HG02642 (cell line): ENCODE measurements at regions not wholly inside any gene's neighbourhood (a gene's known extent, or its start where the extent isn't known, plus 50 kb on each side); places are given as distances from the start of the nearest gene placed in this dataset.

ENCODE experiments used
- ATAC-seq: cut with Tn5 transposase; IDR thresholded peaks from one replicate; pipeline ENCODE4 v1.9.1; 2021; ENCODE audit warnings: mild to moderate bottlenecking; ENCODE audit not compliant: unreplicated experiment, poor library complexity

DNA sequence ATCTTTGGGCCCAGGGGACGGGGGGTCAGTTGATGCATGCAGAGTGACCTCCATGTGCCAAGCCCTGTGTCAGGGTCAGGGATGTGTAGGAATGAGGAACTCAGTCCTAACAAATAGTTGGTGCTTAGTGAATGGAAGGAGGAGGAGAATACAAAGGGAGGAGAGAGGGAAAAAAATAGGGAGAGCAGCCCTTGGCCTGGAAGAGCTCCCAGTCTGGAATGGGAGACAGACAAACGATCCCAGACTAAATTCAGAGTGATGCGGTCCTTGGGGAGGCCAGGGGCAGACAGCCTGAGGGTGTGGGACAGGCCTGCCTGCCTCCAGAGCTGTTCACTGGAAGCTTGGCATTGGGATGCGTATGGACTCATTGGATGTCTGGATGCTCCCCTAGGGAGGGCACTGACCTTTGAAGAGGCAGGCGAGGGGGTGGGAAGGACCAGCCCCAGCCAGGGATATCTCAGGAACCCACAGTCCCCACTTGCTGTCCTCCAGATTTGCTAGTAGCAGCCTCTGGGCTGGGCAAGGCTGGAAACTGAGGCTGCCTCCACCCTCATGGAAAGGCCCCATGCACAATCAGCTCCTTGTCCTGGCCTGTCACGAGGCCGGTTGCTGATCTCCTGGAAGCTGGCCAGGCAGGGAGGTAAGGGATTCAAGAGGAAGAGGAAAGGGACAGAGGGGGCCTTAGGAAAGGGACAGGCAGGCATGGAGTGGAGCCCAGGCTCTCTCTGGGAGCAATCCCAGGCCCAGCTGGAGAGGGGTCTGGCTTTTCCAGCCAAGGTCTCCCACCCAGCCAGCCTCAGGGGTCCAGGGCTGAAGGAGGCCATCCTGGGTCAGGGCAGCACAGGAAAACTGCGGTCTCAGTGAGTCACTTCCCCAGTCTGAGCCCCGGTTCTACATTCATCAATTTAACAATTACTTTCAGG is 69.0 kb upstream of the GGTA1 start:
- ATAC-seq: no peak

DNA sequence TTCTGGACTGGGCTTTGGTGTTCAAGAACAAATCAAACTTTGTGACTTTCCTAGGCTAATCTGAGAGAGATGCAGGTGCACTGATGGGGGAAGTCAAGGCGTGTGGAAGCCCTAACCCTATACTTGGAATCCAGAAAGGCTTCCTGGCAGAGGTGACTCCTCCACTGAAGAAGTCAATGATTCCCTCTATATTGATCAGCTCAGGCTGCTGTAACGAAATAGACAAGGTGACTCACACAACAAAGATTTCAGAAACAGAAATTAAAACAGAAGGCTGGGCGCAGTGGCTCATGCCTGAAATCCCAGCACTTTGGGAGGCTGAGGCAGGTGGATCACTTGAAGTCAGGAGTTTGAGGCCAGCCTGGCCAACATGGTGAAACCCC is 69.6 kb upstream of the GGTA1 start:
- no peak for ATAC-seq

DNA sequence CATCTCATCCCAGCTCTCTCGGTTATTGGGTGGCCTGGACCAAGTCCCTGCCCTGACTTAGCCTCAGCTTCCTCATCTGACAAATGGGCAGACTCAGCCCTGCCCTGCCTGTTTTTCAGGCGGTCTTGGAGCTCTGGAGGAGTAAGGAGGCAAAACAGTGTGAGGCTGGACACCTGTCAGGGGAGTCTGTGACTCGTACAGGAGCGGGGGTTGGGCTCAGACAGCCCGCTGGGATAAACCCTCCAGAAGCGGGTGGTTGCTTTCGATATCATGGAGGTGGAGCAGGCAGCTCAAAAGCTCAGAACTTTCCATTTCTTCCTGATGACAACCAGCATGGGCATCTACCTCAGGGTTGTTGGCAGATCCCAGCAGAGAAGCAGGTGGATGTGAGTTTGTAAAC is 72.9 kb upstream of the GGTA1 start:
- no peak for ATAC-seq

DNA sequence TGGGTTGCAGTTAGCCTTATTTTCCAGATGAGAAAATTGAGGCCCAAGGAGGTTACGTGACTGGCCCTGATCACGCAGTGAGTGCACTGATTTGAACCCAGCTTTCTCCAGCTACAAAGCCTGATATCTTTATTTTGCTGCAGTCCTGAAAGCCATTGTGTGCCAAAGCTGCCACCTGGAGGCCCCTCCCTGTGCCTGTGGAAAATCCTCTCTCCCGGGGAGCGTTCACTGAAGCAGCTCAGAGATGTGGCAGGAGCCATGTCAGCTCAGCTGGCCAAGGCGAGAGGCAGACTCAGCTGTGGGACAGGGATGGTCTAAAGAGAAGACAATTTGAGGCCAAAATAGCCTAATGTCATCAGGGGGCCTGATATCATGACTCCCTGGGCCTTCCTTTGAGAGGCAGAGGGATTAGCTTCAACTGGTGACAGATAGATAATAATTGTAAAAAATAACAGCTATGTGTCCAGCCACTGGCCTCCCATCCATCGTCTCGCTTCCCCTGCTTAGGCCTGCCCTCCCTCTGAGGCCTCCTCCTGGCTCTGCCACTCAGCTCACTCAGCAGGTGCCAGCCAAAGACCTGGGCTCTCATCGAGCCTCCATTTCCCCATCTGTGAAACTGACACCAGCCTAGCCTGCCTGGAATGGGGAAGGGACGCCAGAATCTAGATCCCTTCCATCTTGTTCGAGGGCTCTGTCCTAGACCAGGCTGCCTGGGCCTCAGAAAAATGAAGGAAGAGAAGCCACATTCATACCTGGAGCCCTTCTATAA is 74.3 kb upstream of the GGTA1 start:
- no peak for ATAC-seq

DNA sequence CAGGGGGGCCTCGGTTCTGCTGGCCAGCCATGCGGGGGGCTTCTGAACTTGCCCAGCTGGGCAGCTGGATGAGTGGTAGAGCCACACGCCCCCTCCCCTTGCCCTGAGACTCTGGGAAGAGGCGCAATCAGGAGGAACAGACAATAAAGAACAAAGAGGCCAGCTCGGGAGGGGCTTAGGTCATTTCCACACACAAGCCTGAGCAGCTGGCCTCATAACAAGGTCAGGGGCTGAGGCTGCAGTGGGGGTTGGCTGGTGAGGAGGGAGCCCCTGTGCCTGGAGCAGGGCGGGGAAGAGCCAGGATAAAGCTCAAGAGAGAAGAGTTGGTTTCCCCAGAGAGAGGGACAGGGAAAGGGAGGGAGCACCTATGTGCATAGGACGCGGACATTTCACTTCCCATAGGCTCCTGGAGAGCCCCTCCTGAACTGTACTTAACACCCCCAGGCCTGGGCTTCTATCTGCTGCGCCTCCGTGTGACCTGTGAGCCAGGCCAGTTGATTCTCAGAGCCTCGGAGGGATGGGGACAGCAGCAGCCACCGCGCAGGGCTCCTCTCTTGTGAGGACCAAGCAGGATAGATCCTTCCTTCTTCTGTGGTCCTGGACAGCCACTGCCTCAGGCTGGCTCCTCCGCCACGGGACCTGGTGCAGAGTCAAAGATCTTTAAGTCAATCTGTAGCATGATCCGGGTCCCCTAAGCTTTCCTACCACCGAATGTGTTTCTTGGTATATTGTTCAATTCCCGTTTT is 75.3 kb upstream of the GGTA1 start:
- ATAC-seq: no peak

DNA sequence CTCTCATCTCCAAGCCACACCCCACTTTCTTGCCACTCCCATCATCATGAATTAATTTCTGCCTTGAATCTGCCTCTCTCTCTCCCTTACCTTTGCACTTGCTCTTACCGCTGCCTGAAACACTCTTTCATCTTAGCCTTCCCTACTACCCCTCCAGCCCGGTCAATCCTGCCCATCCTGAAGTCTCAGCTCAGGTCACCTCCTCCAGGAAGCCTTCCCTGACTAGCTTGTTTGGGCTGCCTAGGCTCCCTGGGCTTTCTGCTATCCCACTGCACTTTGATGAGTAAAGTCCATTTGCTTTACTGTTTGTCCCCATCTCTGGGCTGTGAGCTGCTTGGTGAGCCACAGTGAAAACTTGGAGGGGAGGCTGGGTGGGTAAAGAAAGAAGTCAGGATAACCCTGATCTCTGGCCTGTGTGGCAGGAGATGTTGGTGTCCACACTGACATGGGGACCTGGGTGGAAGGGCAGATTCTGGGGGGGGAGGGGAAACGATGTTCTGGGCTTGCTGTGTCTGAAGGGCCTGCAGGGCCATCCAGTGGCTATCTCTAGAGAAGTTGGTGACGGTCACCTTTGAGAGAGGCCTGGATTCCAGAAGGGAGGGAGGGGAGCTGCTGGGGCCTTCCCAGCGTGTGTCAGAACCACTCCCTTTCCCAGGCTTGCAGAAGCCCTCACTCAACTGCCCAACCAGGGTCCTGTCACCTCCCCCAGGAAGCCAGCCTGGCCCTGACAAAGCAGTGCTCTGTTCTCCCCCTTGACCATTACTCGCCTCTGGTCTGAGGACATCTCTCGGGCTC is 75.0 kb upstream of the DAB2IP start:
- ATAC-seq: no peak

DNA sequence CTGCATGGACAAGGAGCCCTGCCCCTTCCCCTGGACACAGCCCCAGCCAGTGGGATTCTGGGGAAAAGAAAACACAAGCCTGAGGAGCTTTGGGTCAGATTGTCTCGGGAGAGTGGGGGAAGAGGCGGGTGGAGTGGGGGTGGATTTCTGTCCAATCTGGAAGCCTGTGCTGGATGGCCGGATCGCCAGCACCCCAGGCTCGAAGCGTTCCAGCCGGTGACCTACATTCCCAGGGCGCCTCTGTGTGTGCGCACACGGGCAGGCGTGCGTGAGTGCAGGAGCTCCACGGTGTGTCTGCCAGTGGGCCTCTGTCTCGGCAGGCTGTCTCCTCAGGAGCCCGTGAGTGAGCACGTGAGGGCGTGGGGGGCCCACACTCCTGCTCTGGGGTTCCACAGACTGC is 74.3 kb upstream of the DAB2IP start:
- no peak for ATAC-seq

DNA sequence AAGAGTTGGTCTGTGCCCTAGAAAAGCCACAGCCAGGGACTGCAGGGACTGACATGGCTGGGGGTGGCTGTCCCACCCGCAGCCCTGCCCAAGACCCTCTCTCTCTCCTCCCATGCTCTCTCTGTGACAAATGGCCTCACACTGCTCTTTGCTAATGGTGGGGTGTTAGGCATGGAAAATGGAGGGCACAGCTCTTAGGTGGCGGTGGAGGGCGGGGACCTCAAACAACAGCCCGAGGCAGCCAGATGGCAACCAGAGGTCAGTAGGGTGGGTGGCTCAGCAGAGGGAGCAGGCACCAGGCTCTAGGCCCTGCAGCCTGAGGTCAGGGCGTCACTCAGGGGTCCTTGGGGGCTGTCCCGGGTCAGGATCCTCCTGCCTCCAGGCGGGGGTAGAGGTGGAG is 73.9 kb upstream of the DAB2IP start:
- no peak for ATAC-seq

DNA sequence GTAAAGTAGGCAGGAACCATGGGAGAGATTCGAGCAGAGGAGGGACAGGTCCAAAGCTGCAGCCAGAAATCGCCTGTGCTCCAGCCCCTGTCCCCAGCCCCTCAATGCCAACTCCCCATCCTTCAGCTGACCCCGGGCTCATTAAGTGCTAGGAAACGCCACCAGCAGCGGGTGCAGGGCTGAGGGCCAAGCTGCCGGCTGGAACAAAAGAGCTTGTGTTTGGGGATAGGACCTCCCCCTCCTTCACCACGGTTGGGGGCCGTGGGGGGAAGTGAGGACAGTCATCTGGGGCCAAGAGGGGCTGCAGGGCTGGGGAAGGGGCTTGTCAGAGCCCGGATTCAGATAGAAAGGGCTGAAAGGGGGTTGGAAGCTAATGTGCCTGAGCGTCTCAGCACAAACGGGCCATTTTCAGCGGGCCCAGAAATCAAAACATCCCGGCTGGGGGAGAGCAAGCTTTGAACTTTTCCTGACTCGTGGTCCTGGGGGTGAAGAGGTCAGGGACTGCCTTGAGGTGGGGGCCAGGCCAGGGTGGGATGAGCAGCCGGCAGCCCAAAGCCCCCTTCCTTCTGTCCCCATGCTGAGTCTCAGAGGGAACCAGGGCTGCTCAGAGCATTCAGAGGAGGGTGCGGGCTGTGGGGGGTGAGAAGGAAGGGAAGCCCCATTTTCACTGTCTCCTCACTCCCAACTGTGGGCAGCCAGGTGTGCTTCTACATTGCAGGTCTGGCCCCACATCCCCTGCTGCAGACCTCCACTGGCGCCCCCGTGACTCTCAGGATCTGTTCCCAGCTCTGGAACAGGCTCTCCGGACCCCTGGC is 69.4 kb upstream of the DAB2IP start:
- ATAC-seq: no peak

DNA sequence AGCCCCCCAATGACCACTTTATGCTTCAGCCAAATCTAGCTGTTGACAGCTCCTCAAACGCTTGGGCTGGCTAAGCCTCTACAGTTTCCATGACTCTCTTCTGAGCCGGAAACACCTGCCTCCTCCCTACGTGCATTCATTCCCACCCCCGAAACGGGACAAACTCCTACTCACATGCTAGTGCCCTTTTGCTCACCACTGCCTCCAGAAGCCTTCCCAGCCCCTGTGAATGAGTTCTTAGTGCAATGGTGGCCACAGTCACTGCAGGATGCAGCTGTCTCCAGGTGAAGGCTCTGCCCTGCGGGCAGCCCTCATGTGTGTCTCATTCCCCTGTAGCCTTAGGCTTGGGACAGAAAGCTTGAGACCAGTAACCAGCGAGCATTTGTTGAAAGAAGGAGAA is 68.8 kb upstream of the DAB2IP start:
- ATAC-seq: no peak

DNA sequence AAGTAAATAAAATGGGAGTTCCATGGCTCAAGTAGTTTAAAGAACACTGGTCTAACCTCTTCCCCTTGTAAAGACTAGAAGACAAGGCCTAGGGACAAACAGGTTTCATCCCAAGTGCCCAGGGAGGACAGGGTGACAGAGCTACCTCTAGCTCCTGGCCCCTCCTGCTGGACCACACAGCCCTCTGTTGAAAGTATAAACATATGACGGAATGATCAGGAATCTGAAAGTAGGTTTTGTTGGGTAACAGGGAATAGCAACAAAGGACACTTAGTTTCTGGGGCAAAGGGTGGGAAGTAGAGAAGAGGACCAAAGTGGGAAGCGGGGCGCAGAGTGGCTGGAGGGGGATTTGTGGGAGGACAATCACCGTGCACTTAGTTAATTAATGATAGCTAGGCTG is 67.0 kb upstream of the DAB2IP start:
- no peak for ATAC-seq

DNA sequence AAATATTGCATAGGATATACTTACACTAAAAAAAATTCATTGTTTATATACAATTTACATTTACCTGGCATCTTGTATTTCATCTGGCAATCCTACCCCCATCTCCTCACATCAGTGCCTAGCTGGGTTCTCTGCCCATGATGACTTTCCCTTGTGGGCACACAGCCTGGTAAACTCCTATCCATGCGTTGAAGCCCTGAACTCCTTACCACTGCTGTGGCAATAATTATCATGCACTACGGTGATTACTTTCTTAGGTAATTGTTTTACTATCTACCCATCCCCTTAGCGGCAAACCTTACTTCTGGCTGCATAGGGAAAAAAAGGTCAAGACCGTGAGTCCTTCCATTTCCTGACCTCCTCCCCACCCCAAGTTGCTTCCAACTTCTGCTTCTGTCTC is 63.6 kb upstream of the DAB2IP start:
- no peak for ATAC-seq

DNA sequence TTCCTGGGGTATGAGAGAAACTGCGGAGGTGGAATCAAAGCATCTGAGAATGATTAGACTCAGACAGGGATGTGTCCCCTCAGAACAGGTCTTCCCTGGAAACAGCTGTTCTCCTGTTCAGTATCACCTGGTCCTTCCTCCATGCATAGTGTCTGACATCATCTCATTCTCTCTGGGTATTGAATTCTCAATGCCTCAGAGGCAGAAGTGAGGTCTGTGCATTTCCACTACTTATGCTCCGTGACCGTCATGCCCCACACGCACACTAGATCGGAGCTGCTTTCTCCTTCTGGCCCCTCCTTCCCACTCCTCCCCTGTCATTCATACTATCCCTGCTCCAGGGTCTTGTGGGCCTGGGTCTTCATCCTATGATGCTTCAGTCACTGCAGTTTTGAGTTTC is 61.4 kb upstream of the DAB2IP start:
- no peak for ATAC-seq

DNA sequence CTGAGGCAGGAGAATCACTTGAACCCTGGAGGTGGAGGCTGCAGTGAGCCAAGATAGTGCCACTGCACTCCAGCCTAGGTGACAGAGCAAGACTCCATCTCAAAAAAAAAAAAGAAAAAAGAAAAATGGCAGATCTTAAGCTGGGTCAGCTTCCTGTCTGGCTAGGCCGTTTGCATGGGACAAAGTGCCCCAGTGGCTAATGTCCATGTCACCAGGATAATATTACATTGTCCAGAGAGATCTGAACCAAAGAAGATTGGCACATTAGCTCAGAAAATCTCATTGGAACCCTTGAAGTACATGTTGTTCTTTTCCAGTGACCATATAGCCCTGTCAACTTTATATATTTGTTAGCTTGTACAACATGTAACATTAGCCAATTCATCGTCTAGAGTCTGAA is 59.2 kb upstream of the DAB2IP start:
- ATAC-seq: no peak

DNA sequence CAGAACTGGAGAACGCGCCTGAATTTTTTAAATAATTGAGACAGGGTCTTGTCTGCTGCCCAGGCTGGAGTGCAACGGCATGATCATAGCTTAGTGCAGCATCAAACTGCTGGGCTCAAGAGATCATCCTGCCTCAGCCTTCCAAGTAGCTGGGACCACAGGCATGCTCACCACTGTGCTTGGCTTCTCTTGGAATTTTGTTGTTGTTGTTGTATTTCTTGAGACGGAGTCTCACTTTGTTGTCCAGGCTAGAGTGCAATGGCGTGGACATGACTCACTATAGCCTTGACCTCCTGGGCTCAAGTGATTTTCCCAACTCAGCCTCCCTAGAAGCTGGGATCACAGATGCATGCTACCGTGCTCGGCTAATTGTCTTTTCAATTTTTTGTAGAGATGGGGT is 58.4 kb upstream of the DAB2IP start:
- no peak for ATAC-seq

DNA sequence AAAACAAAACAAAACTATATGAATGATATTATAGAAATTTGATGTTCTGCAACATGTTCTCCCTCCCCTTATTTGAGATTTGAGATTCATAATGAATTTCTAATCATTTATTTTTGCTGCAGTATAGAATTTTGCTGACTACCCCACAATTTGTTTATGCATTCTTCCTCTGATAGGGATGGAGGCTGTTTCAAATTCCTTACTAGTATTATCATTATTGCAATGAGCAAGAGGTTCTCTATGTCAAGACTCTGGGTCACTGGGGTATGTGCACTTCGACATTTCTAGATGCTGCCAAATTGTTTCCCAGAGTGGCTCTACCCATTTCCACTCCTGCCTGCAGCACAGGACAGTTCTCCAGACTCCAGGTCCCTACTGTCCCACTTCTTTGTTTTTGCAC is 54.9 kb upstream of the DAB2IP start:
- ATAC-seq: no peak

DNA sequence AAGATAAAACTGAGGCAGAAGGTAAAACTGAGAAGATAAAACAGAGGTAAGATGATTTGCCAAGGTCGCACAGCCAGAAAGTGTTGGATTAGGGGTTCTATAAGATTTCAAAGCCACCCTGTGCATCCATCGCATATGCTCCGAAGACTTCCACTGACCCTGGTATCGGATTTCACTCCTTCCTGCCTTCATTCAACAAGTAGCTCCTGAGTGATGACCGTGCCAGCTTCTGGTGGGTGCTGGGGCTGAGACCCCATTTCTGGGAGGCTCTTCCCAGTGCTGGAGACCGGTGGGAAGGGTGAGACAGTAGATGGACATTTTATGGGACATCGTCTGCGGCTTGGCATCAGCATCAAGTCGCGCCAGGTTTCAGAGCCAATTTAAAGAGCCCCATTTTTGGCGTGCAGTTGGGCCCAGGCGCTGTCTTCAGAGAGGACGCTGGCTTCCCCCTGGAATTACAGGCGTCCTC is 53.7 kb upstream of the DAB2IP start:
- ATAC-seq: no peak

DNA sequence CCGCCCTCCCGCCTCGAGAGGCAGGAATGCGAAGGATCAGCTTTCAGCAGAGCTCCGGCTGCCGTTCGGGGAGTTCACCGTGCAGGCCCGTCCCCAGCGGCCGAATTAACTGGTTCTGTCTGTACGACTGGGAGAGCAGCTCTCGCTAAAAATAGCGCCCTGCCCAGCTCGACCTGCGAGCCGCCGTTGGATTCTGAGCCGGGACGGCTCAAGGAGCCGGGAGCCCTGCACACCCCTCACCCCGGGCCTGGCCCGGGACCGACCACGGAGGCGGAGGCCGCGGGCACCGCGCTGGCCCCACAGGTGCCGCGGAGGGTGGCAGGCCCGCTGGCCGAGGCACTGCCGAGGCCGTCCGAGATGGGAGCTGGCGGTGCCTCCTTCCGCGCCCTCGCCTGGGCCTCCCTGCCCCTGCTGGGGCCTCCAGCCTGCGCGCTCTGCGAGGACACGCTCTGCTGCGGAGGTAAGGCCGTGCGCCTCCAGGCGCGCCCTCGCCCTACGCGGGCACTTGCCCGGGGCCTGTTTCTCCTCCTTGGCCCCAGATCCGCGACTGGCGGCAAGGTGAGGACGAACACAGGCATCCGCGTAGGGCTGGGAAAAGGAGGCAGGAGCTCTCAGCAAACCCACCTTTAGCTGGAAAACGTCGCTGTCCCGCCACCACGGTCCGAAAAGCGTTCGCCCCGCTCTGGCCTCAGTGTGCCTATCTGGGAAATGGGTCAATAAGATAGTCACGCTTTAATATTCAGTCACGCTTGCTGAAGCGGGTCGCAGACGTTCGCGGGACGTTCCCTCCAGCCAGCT is 53.1 kb upstream of the DAB2IP start:
- ATAC-seq: no peak
